GM12864 (cell line): ENCODE measurements at regions not wholly inside any gene's neighbourhood (a gene's known extent, or its start where the extent isn't known, plus 50 kb on each side); places are given as distances from the start of the nearest gene placed in this dataset.

Experiments
- DNase-seq: peaks from one replicate; pipeline ENCODE4 v3.0.0-alpha.2; 2011; ENCODE audit warnings: low read depth
- H3K4me3 ChIP-seq: 2 replicates; pipeline ENCODE4 v1.5.1; 2011; ENCODE audit warnings: mild to moderate bottlenecking, low read depth, low read length, control low read depth
- TF ChIP-seq, protein P1 (sequence below): IDR thresholded peaks from 2 replicates; pipeline ENCODE4 v1.5.1; 2011; ENCODE audit warnings: low read depth, mild to moderate bottlenecking, moderate library complexity, low read length, control low read depth, inconsistent platforms; ENCODE audit errors: missing control alignments

DNA sequence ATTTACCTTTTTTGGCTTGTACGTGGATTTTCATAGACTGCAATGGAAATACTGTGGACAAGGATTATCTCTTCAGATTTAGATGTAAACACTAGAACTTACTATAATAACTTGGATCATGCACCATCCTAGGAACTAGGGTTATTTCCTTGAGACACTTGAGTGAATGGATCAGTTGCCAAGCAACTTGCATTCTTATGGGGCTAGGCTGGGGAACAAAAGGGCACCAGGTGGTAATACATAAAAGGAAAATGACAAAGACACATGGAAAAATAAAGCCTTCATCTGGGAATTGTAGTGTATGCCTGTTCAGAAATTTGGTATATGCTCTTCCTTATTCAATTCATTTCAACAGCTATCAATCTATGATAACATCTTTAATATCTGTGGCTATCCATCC lies 247.1 kb downstream of the SPRY1 start:
- no peak for DNase-seq
- H3K4me3 ChIP-seq: no peak overlapping the region
- TF ChIP-seq, protein P1, sequence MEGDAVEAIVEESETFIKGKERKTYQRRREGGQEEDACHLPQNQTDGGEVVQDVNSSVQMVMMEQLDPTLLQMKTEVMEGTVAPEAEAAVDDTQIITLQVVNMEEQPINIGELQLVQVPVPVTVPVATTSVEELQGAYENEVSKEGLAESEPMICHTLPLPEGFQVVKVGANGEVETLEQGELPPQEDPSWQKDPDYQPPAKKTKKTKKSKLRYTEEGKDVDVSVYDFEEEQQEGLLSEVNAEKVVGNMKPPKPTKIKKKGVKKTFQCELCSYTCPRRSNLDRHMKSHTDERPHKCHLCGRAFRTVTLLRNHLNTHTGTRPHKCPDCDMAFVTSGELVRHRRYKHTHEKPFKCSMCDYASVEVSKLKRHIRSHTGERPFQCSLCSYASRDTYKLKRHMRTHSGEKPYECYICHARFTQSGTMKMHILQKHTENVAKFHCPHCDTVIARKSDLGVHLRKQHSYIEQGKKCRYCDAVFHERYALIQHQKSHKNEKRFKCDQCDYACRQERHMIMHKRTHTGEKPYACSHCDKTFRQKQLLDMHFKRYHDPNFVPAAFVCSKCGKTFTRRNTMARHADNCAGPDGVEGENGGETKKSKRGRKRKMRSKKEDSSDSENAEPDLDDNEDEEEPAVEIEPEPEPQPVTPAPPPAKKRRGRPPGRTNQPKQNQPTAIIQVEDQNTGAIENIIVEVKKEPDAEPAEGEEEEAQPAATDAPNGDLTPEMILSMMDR: no peak

DNA sequence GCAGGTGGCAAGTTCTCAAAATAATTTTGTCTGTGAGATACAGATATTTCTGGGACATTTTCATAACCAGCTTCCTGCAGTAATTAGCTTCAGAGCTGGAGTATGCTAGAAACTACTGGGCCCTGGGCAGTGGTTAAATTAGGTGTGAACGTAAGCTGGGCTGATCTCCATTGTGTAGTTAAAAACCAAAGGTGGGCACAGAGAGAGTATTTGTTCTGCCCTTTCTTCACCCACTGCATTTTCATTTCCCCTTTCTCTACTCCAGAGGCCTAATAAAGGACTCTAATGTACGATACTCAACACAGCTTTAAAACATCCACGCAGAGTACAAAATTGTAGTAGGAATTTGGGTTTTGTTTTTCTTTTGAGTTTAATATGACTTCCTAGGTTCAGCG lies 252.7 kb downstream of the SPRY1 start:
- H3K4me3 ChIP-seq: no peak overlapping the region
- DNase-seq: no peak
- TF ChIP-seq, protein P1: no peak

DNA sequence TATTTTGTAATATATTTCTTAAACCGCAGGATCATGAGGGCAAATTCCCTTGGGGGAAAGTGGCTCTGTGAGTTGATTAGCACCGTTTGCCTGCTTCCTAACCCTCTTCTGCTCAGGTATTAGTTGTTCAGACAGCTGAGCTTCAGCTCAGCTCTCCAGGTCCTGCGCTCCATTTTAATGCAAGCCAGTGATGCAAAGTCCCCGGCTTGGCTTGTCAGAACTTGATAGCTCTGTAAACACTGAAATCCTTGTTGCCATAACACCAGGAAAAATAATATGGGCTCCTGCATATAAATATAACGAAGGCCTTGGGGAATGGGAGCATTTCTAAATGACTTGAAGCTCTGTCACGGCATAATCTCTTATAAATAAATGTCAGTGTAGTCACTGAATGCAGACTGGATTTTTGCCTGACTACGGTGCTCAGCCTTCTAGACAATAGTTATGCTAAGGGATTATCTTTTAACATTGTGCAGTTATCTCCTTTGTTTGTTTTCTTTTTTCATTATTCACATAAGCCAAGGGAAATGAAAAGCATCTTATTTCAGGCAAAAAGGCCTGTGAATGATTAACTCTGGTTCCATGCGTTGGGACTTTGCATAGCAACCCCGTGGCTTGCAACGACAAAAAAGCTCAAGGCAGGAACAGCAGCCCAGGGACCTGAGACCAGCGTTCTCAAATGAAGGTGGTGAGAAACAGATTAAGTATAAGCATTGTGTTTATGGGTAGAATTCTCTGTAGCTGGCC lies 253.2 kb downstream of the SPRY1 start:
- H3K4me3 ChIP-seq: no peak overlapping the region
- DNase-seq: no peak
- TF ChIP-seq, protein P1: no peak

DNA sequence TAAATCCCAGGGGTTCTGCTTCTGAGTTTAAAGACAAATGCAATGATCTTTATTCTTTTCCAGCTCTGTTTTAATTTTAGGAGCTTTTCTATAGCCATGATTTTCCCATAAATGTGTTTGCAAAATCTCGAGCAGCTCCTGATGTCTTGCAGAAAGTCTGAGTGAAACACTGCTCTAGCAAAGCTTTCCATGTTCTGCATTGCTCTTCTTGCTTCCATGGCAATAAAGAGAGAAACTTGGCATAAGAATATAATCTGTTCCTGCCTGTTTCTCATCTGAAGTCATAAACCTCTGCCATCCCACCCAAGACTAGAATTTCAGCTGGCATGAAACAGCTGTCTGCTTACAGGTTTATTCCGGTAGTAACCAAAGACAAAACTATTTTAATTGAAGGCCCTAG lies 254.5 kb downstream of the SPRY1 start:
- no peak overlapping the region for H3K4me3 ChIP-seq
- TF ChIP-seq, protein P1: no peak
- DNase-seq: no peak

DNA sequence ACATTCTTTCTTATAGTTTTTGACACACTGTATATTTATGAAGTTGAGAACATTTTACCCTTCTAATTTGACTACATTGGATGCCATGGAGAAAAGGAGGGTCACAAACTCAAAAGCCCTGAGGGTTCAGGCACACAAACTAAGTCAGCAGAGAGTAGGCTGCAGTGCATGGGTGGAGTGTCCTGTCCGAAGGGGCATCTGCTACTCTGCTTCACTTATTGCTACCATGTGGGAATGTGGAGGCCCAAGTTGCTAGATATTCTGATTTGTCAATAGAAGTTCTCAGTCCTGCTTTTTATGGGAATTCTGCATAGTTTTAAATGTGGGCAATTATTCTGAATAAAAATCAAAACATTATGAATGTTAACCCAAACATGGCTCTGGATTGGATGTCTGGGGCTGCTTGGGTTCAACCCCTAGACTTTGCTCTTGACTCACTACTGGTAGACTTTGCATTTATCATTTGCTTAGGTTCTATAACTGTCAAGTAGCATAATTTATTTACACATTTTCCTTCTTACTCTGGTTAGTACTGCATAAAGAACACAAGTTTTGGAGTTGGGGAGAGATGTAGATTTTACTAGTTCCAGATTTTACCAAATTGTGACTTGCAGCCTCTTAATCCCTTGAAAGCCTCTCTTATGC lies 255.1 kb downstream of the SPRY1 start:
- H3K4me3 ChIP-seq: no peak overlapping the region

DNA sequence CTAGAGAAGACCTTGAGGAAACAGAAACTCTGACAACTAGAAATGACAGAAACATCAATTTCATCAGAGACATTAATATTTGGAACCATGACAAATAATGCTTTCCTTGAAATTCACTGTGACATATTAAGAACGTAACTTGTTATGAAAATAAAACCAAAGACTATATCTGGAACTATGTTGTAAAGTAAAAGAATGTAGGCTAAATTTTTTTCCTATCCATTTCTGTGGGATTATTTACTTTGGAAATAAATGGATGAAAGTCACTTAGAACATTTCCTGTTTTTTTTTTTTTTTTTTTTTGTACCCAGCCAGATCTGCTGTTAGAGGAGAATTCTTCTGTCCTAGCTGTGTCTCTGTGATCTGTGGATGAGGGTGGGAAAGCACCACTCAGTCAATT lies 255.9 kb downstream of the SPRY1 start:
- TF ChIP-seq, protein P1: no peak
- DNase-seq: no peak
- no peak overlapping the region for H3K4me3 ChIP-seq

More for the DNA sequence above, 255.1 kb downstream of the SPRY1 start:
- DNase-seq: no peak
- TF ChIP-seq, protein P1: no peak
